HG03175 (cell line): ENCODE measurements at regions not wholly inside any gene's neighbourhood (a gene's known extent, or its start where the extent isn't known, plus 50 kb on each side); places are given as distances from the start of the nearest gene placed in this dataset.

Source experiments
- ATAC-seq: cut with Tn5 transposase; IDR thresholded peaks from one replicate; pipeline ENCODE4 v1.9.1; 2021; ENCODE audit warnings: mild to moderate bottlenecking, moderate library complexity; ENCODE audit not compliant: unreplicated experiment

DNA sequence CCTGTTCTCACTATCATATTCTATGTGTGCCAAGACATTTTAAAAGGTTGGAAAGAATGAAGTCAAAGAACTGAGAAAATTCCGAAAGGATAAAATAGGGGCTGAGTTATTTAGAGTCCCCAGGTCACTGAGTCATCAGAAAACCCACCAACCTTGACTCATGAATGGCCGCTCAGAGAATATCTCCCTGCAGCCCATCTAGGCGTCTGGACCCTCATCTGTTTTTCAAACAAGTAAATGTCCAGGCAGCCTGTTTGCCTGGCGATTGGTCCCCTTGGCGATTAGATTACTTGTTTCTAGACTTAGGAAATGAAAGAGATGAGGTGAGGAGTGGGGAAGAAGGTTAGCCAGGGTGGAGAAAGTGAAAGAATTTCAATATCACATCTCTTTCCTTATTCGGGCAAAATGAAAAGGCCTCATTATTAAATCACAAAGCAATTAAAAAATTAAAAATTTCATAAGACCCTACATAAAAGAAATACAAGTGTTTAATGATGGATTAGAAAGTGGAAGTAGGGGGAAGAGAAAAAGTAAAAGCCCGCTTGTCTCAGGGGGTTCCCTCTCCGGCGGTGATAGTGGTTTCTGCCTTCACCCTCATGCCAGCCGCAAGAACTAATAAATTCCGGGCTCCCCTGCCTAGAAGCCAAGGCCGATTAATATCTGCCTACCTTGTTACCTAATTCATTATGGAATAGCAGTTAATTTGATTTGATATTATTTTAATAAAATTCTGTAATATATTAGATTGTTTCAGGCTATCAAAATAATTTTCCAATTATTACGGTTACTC is 415.9 kb downstream of the BCL11B start:
- no peak for ATAC-seq

- no peak for ATAC-seq
Measured at GRCh38 chr14:98858158-98858557, 413.8 kb downstream of the BCL11B start.

DNA sequence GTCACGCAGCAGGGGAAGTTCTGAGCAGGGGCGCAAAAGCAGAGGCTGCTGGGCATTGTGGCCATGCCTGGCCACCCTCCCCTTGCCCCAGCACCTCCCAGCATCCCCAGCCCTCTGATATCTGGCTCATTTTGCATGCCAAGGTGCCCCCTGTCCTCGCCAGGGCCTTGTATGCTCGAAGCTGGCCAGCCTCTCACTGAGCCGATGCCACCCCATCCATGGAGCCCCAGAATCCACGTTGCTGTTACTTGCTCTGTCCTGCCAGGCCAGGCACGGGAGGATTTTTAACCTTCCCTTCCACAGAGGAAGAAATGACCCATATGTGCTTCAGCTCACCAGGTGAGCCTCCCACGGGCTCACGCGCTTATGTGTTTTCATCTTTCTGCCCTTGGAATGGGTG is 413.4 kb downstream of the BCL11B start:
- ATAC-seq = no peak

DNA sequence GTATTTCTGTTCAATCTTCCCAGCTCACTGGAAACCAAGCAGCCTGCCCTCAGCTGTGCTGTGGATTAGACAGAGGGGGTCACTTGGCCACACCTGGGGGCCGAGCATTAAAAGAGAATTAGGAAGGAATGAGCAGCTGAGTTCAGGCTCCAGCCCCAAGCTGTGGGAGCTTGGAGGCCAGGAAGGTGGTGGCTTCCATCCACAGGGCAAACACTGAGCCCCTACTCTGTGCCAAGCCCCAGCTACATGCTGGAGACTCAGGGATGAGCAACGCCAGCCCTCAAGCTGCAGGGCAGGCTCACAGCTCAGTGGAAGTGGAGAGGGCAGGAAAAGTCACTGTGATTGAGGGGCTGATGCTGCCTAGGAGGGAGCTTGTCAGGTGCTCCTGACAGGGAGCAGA is 412.7 kb downstream of the BCL11B start:
- ATAC-seq = no peak

DNA sequence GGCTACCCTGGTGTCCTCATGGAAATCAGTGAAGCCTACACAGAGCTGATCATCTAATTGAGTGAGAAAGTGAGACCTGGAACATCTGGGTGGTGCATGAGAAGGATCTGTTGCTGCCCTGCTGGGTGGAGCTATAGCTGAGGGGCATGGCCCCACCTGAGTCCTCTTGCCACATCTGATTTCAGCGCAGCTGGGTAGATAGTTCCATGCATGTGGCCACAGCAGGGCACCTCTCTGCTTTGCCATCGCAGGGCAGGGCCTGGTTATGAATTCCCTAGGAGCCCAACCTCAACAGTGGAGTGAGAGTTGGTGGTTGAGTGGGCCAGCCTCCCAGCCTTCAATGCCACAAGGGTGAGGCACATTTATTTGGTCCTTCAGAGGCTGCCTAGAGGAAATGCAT is 407.8 kb downstream of the BCL11B start:
- no peak for ATAC-seq

- ATAC-seq = no peak
Measured at GRCh38 chr14:98867146-98867545, 404.9 kb downstream of the BCL11B start.

- no peak for ATAC-seq
Measured at GRCh38 chr14:98867726-98868125, 404.3 kb downstream of the BCL11B start.

DNA sequence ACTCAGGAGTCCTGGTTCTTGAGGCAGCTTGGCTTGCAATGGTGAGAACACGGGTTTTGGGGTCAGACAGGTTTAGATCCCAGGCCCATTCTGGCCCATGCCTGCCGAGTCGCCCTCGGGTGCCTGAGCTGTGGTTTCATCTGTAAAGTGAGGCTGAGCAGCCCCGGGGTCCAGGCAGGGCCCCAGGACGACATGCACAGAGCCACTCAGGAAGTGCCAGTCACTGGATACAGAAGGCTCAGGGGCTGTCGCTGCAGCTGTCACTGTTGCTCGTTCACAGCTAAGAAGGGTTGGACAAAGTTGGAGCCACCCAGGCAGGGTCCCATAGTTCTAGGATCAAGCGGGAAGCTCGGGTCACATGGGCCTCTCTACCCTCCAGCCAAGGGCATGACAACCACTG is 403.1 kb downstream of the BCL11B start:
- ATAC-seq = no peak

DNA sequence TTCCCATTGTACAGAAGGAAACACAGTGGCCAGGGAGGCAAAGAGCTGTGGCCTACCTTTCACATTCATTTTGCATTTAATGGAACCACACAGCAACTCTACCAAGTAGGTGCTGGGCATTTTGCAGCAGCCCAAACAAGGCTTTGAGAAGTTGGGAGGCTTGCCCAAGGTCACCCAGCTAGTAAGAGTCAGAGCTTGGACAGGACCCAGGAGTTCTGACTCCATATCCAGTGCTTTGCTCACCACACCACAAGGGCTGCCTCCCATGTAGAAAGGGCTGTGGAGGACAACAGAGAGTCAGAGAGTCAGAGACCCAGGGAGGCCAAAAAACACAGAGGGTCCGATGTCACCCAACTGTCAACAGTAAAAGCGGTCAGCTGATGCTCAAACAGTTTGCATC is 400.2 kb downstream of the BCL11B start:
- ATAC-seq = no peak

DNA sequence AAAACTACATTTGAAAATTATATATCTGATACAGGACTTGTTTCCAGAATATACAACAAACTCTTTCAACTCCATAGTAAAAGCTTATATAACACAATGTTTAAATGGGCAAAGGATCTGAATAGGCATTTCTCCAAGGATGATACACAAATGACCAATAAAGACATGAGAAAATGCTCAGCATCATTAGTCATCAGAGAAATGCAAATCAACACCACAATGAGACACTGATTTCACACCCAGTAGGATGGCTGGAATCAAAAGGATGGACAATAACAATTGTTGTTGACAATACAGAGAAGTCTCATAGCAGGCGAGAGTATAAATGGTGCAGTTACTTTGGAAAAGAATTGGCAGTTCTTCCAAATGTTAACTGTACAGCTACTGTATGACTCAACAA is 394.9 kb downstream of the BCL11B start:
- ATAC-seq = no peak

GRCh38 chr14:98878282-98878681 is 393.7 kb downstream of the BCL11B start:
- no peak for ATAC-seq

GRCh38 chr14:98886982-98887381 is 385.0 kb downstream of the BCL11B start:
- no peak for ATAC-seq

DNA sequence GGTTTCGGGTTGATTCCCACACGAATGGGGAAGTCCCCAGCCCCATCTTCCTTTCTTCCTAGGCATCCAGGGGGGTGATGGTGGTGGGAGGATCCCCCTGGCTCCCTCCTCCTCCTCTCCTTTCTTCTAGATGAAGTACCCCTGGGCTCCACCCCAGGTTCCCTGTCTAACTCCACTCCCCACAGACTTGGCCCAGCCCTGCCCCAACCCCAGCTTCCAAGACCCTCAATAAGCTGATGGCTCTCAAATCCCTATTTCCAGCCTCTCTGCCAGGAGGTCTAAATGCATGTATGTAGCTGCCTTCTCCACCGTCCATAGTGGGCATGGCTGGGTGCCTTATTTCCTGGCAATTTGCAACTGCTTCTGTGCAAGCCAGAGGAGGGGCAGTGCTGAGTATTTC is 383.7 kb downstream of the BCL11B start:
- no peak for ATAC-seq

- ATAC-seq = no peak
Measured at GRCh38 chr14:98888927-98889835, 382.8 kb downstream of the BCL11B start.

DNA sequence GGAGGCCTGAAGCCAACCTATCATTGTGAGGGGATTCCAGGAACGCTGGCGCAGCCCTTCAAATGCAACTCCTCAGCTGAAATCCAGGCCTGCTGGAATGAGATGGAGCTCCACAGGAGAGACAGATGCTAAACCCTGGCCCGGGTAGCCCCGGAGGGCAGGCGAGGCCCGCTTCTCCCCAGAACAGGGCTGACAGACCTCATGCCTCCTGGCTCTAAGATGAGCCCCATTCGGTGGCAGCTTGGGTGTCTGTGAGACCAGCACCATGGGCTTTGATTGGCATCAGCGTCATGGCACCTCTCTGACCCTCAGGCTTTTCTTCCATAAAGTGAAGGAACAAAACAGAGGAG is 382.2 kb downstream of the BCL11B start:
- no peak for ATAC-seq

- ATAC-seq = no peak
Measured at GRCh38 chr14:98890556-98891340, 381.2 kb downstream of the BCL11B start.

DNA sequence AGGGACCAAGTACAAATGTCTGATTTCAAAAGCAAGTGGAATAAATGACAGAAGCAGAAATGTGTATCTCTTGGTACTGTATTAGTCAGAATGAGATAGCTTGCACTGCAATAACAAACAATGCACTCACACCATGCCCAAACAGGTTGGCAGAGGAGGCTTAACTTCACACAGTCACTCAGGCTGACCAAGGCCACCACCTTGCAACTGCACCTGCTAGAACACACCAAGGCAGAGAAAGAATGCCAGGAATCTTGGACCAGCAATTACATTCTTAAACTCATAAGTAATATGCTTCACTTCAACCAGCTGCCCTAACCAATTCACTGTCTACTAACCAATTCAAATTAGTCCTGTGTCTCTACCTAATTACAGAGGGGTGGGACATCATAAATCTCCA is 378.3 kb downstream of the BCL11B start:
- no peak for ATAC-seq

DNA sequence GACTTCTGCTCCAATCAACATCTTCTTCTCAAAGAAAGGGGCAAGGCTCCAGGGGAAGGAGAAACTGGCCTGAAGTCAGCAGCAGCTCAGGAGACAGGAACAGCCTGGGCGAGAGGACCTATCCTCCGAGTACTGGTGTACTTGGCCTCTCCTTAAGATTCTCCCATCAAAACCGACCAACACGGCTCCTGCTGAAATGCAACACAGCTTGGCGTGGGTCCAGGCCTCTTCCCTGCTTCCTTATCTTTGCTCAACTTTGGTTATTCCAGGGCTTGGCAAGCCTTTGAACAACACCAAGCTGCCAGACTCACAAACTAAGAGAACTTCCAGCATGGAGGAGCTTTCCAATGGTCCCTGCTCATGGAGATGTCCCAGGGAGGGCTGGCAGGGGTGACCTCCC is 377.4 kb downstream of the BCL11B start:
- ATAC-seq = no peak

GRCh38 chr14:98896449-98896848 is 375.5 kb downstream of the BCL11B start:
- no peak for ATAC-seq

- no peak for ATAC-seq
Measured at GRCh38 chr14:98897605-98898309, 374.2 kb downstream of the BCL11B start.

GRCh38 chr14:98899441-98899840 is 372.6 kb downstream of the BCL11B start:
- no peak for ATAC-seq
